B cell (primary cell): ENCODE measurements at regions not wholly inside any gene's neighbourhood (a gene's known extent, or its start where the extent isn't known, plus 50 kb on each side); places are given as distances from the start of the nearest gene placed in this dataset.

Source experiments
- CTCF ChIP-seq: fragments of 200-600 bp; IDR thresholded peaks from one replicate; pipeline ENCODE4 v1.8.0; 2022; ENCODE audit warnings: antibody characterized with exemption, mild to moderate bottlenecking
- EZH2 ChIP-seq: IDR thresholded peaks from 2 replicates; pipeline ENCODE4 v1.6.1; 2012; ENCODE audit warnings: borderline replicate concordance, low read depth, mild to moderate bottlenecking, moderate library complexity, low read length; ENCODE audit not compliant: insufficient read depth, poor library complexity, severe bottlenecking

- TF ChIP-seq CTCF (no peak), EZH2 (no peak)
Observed at GRCh38 chr12:112577473-112578329, 159.0 kb downstream of the PTPN11 start.
